HepG2 (cell line): ENCODE measurements at regions not wholly inside any gene's neighbourhood (a gene's known extent, or its start where the extent isn't known, plus 50 kb on each side); places are given as distances from the start of the nearest gene placed in this dataset.

ENCODE experiments used
- BRF2 ChIP-seq: sonication (generic); formaldehyde crosslinking; IDR thresholded peaks from 2 replicates; pipeline ENCODE4 v1.8.1; 2022; ENCODE audit warnings: mild to moderate bottlenecking, missing genetic modification reagents
- DNMT3B ChIP-seq: conservative IDR thresholded peaks from 2 replicates; pipeline ENCODE4 v1.6.1; 2016; ENCODE audit warnings: missing biosample characterization, control low read depth
- EZH2 ChIP-seq: conservative IDR thresholded peaks from 2 replicates; pipeline ENCODE4 v1.6.1; 2012; ENCODE audit warnings: mild to moderate bottlenecking, low read depth, low read length, moderate library complexity
- MAFF ChIP-seq: IDR thresholded peaks from 2 replicates; pipeline ENCODE4 v1.6.1; 2011; ENCODE audit warnings: low read depth, low read length, improper control_type of control experiment
- POLR2AphosphoS5 ChIP-seq: IDR thresholded peaks from 2 replicates; pipeline ENCODE4 v1.6.1; 2012; ENCODE audit warnings: low read depth, low read length
- TAF1 ChIP-seq: sonication (generic); formaldehyde crosslinking; IDR thresholded peaks from 2 replicates; pipeline ENCODE4 v1.4.0; 2020; ENCODE audit warnings: missing genetic modification reagents
- TCF7 ChIP-seq: sonication (generic); IDR thresholded peaks from 2 replicates; pipeline ENCODE4 v1.6.1; 2016; ENCODE audit warnings: antibody characterized with exemption, low read depth
- YY1 ChIP-seq: IDR thresholded peaks from 2 replicates; pipeline ENCODE4 v1.6.1; 2011; ENCODE audit warnings: low read length, low read depth, moderate library complexity, mild to moderate bottlenecking; ENCODE audit not compliant: insufficient read depth, insufficient replicate concordance
- ZNF12 ChIP-seq: sonication (generic); formaldehyde crosslinking; IDR thresholded peaks from 2 replicates; pipeline ENCODE4 v1.5.0; 2020; ENCODE audit warnings: missing genetic modification reagents
- ZNF367 ChIP-seq: sonication (generic); formaldehyde crosslinking; IDR thresholded peaks from 2 replicates; pipeline ENCODE4 v1.4.0; 2020; ENCODE audit warnings: missing genetic modification reagents, borderline replicate concordance
- ZNF75D ChIP-seq: sonication (generic); formaldehyde crosslinking; IDR thresholded peaks from 2 replicates; pipeline ENCODE4 v1.8.1; 2023; ENCODE audit warnings: missing genetic modification reagents, mild to moderate bottlenecking, borderline replicate concordance
- ZNF768 ChIP-seq: sonication (generic); formaldehyde crosslinking; IDR thresholded peaks from 2 replicates; pipeline ENCODE4 v1.4.0; 2020; ENCODE audit warnings: missing genetic modification reagents
- ZUFSP ChIP-seq: sonication (generic); formaldehyde crosslinking; IDR thresholded peaks from 2 replicates; pipeline ENCODE4 v1.9.0; 2021; ENCODE audit warnings: missing genetic modification reagents, mild to moderate bottlenecking, borderline replicate concordance
- TF ChIP-seq, protein P1 (sequence below): sonication (generic); formaldehyde crosslinking; IDR thresholded peaks from 2 replicates; pipeline ENCODE4 v1.4.0; 2020; ENCODE audit warnings: mild to moderate bottlenecking, missing genetic modification reagents, borderline replicate concordance

GRCh38 chr6:113073611-113074191, 726.6 kb downstream of the RFPL4B start:
- no peak for TF ChIP-seq DNMT3B (CRISPR knock-in tag)
- TF ChIP-seq TCF7 = no peak
- no peak for TF ChIP-seq BRF2
- TF ChIP-seq ZUFSP (CRISPR knock-in tag) = no peak
- TF ChIP-seq EZH2 = no peak
- no peak for TF ChIP-seq ZNF367 (CRISPR knock-in tag)
- TF ChIP-seq ZNF12 = no peak
- TF ChIP-seq POLR2AphosphoS5 = no peak
- TF ChIP-seq MAFF = no peak
- TF ChIP-seq TAF1 (CRISPR knock-in tag) = no peak
- TF ChIP-seq ZNF75D (CRISPR knock-in tag) = no peak
- TF ChIP-seq, protein P1, sequence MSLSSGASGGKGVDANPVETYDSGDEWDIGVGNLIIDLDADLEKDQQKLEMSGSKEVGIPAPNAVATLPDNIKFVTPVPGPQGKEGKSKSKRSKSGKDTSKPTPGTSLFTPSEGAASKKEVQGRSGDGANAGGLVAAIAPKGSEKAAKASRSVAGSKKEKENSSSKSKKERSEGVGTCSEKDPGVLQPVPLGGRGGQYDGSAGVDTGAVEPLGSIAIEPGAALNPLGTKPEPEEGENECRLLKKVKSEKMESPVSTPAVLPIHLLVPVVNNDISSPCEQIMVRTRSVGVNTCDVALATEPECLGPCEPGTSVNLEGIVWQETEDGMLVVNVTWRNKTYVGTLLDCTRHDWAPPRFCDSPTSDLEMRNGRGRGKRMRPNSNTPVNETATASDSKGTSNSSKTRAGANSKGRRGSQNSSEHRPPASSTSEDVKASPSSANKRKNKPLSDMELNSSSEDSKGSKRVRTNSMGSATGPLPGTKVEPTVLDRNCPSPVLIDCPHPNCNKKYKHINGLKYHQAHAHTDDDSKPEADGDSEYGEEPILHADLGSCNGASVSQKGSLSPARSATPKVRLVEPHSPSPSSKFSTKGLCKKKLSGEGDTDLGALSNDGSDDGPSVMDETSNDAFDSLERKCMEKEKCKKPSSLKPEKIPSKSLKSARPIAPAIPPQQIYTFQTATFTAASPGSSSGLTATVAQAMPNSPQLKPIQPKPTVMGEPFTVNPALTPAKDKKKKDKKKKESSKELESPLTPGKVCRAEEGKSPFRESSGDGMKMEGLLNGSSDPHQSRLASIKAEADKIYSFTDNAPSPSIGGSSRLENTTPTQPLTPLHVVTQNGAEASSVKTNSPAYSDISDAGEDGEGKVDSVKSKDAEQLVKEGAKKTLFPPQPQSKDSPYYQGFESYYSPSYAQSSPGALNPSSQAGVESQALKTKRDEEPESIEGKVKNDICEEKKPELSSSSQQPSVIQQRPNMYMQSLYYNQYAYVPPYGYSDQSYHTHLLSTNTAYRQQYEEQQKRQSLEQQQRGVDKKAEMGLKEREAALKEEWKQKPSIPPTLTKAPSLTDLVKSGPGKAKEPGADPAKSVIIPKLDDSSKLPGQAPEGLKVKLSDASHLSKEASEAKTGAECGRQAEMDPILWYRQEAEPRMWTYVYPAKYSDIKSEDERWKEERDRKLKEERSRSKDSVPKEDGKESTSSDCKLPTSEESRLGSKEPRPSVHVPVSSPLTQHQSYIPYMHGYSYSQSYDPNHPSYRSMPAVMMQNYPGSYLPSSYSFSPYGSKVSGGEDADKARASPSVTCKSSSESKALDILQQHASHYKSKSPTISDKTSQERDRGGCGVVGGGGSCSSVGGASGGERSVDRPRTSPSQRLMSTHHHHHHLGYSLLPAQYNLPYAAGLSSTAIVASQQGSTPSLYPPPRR (CRISPR knock-in tag) = no peak
- no peak for TF ChIP-seq ZNF768 (CRISPR knock-in tag)
- TF ChIP-seq YY1 = no peak
